HEK293 (cell line): ENCODE measurements at regions not wholly inside any gene's neighbourhood (a gene's known extent, or its start where the extent isn't known, plus 50 kb on each side); places are given as distances from the start of the nearest gene placed in this dataset.

Source experiments
- KLF7 ChIP-seq: fragments of 450-650 bp; formaldehyde crosslinking; IDR thresholded peaks from 2 replicates; pipeline ENCODE4 v1.5.1; 2016; ENCODE audit warnings: missing biosample characterization, missing genetic modification characterization, borderline replicate concordance
- OSR2 ChIP-seq: fragments of 450-650 bp; formaldehyde crosslinking; IDR thresholded peaks from 2 replicates; pipeline ENCODE4 v1.5.1; 2016; ENCODE audit warnings: missing biosample characterization, missing genetic modification characterization
- ZNF26 ChIP-seq: fragments of 450-650 bp; formaldehyde crosslinking; IDR thresholded peaks from 2 replicates; pipeline ENCODE4 v1.5.1; 2016; ENCODE audit warnings: missing biosample characterization, missing genetic modification characterization
- ZNF280D ChIP-seq: fragments of 450-650 bp; formaldehyde crosslinking; IDR thresholded peaks from 2 replicates; pipeline ENCODE4 v1.5.1; 2016; ENCODE audit warnings: missing biosample characterization, missing genetic modification characterization
- ZNF37A ChIP-seq: fragments of 450-650 bp; IDR thresholded peaks from 2 replicates; pipeline ENCODE4 v1.5.1; 2018; ENCODE audit warnings: missing biosample characterization, missing genetic modification characterization
- ZNF777 ChIP-seq: fragments of 450-650 bp; formaldehyde crosslinking; IDR thresholded peaks from 2 replicates; pipeline ENCODE4 v1.5.1; 2017; ENCODE audit warnings: missing biosample characterization, missing genetic modification characterization, borderline replicate concordance
- TF ChIP-seq, protein P1 (sequence below): fragments of 450-650 bp; formaldehyde crosslinking; IDR thresholded peaks from 2 replicates; pipeline ENCODE4 v1.5.1; 2016; ENCODE audit warnings: missing biosample characterization, missing genetic modification characterization
- TF ChIP-seq, protein P2 (sequence below): fragments of 450-650 bp; formaldehyde crosslinking; conservative IDR thresholded peaks from 2 replicates; pipeline ENCODE4 v1.5.1; 2016; ENCODE audit warnings: low read depth, missing biosample characterization, missing genetic modification characterization
- TF ChIP-seq, protein P3 (sequence below): fragments of 450-650 bp; formaldehyde crosslinking; IDR thresholded peaks from 2 replicates; pipeline ENCODE4 v1.5.1; 2016; ENCODE audit warnings: missing biosample characterization, missing genetic modification characterization

- TF ChIP-seq, protein P1, sequence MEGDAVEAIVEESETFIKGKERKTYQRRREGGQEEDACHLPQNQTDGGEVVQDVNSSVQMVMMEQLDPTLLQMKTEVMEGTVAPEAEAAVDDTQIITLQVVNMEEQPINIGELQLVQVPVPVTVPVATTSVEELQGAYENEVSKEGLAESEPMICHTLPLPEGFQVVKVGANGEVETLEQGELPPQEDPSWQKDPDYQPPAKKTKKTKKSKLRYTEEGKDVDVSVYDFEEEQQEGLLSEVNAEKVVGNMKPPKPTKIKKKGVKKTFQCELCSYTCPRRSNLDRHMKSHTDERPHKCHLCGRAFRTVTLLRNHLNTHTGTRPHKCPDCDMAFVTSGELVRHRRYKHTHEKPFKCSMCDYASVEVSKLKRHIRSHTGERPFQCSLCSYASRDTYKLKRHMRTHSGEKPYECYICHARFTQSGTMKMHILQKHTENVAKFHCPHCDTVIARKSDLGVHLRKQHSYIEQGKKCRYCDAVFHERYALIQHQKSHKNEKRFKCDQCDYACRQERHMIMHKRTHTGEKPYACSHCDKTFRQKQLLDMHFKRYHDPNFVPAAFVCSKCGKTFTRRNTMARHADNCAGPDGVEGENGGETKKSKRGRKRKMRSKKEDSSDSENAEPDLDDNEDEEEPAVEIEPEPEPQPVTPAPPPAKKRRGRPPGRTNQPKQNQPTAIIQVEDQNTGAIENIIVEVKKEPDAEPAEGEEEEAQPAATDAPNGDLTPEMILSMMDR: no peak
- no peak for TF ChIP-seq ZNF26 (tag by site-specific recombination)
- TF ChIP-seq, protein P2, sequence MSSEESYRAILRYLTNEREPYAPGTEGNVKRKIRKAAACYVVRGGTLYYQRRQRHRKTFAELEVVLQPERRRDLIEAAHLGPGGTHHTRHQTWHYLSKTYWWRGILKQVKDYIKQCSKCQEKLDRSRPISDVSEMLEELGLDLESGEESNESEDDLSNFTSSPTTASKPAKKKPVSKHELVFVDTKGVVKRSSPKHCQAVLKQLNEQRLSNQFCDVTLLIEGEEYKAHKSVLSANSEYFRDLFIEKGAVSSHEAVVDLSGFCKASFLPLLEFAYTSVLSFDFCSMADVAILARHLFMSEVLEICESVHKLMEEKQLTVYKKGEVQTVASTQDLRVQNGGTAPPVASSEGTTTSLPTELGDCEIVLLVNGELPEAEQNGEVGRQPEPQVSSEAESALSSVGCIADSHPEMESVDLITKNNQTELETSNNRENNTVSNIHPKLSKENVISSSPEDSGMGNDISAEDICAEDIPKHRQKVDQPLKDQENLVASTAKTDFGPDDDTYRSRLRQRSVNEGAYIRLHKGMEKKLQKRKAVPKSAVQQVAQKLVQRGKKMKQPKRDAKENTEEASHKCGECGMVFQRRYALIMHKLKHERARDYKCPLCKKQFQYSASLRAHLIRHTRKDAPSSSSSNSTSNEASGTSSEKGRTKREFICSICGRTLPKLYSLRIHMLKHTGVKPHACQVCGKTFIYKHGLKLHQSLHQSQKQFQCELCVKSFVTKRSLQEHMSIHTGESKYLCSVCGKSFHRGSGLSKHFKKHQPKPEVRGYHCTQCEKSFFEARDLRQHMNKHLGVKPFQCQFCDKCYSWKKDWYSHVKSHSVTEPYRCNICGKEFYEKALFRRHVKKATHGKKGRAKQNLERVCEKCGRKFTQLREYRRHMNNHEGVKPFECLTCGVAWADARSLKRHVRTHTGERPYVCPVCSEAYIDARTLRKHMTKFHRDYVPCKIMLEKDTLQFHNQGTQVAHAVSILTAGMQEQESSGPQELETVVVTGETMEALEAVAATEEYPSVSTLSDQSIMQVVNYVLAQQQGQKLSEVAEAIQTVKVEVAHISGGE: no peak
- no peak for TF ChIP-seq KLF7 (tag by site-specific recombination)
- no peak for TF ChIP-seq ZNF37A
- TF ChIP-seq ZNF280D (tag by site-specific recombination): no peak
- TF ChIP-seq, protein P3, sequence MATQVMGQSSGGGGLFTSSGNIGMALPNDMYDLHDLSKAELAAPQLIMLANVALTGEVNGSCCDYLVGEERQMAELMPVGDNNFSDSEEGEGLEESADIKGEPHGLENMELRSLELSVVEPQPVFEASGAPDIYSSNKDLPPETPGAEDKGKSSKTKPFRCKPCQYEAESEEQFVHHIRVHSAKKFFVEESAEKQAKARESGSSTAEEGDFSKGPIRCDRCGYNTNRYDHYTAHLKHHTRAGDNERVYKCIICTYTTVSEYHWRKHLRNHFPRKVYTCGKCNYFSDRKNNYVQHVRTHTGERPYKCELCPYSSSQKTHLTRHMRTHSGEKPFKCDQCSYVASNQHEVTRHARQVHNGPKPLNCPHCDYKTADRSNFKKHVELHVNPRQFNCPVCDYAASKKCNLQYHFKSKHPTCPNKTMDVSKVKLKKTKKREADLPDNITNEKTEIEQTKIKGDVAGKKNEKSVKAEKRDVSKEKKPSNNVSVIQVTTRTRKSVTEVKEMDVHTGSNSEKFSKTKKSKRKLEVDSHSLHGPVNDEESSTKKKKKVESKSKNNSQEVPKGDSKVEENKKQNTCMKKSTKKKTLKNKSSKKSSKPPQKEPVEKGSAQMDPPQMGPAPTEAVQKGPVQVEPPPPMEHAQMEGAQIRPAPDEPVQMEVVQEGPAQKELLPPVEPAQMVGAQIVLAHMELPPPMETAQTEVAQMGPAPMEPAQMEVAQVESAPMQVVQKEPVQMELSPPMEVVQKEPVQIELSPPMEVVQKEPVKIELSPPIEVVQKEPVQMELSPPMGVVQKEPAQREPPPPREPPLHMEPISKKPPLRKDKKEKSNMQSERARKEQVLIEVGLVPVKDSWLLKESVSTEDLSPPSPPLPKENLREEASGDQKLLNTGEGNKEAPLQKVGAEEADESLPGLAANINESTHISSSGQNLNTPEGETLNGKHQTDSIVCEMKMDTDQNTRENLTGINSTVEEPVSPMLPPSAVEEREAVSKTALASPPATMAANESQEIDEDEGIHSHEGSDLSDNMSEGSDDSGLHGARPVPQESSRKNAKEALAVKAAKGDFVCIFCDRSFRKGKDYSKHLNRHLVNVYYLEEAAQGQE (tag by site-specific recombination): no peak
- no peak for TF ChIP-seq ZNF777
- no peak for TF ChIP-seq OSR2
These were observed 140.4 kb upstream of the CDH6 start for GRCh38 chr5:31052937-31053658.
